Superior temporal gyrus (tissue), 1 donor: ENCODE measurements at regions not wholly inside any gene's neighbourhood (a gene's known extent, or its start where the extent isn't known, plus 50 kb on each side); places are given as distances from the start of the nearest gene placed in this dataset.

Experiments used
- DNase-seq: peaks from one replicate; pipeline ENCODE4 v3.0.0-alpha.2; 2016; ENCODE audit errors: extremely low spot score

DNA sequence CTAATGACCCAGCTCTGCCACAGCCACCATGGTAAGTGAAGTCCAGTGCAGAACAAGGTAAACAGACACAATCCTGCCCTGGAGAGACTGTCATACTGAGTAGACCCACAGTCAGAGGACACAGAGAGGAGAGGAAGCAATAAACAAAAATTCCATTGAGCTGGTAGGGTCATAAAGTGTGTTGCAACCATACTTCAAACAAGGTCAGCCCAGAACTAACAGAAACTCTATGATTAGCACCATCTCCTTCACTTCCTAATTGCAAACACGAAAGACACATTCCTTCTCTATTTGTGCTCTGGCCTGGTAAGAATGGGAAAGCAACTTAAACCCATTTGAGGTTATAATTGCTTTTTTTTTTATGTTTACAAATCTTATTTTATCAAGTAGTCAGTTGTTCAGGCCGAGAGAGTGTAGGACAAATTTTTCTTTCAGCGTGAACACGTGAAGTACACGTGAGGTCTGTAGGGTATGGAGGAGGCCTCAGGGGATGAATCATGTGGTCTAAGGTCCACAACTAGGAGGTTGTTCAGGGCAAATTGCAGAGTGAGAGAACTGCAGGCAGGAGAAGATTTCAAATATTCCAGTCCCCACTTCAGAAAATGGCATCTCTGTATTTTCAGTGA lies 71.4 kb upstream of the GLS start:
- no peak for DNase-seq

DNA sequence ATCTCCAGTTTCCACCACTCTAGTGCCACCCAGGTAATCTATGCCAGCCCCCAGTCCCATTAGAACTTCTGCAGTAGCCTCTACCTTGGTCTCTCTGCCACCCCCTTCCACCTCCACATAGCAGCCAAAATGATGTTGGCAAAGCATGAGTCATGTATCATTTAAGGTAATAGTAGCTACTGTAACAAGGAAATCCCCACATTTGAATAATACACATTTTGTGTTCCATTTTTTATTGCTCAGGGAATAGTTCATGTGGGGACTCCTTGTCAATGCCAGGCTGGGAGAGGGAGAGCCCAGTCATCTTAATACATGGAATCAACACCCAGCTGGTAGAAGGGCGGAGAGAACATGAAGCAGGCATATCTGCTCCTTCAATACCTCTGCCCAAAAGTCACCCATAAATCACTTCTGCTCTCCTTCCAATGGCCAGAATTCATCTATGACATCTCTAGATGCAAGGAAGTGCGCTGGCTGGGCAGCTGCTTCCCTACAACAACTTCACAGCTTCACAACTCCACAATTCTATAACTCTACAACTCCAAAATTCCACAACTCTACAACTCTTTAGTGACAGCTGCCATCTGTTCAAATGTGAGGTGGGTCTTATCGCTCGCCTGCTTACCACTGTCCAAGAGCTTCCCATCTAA lies 70.6 kb upstream of the GLS start:
- DNase-seq, result no peak

DNA sequence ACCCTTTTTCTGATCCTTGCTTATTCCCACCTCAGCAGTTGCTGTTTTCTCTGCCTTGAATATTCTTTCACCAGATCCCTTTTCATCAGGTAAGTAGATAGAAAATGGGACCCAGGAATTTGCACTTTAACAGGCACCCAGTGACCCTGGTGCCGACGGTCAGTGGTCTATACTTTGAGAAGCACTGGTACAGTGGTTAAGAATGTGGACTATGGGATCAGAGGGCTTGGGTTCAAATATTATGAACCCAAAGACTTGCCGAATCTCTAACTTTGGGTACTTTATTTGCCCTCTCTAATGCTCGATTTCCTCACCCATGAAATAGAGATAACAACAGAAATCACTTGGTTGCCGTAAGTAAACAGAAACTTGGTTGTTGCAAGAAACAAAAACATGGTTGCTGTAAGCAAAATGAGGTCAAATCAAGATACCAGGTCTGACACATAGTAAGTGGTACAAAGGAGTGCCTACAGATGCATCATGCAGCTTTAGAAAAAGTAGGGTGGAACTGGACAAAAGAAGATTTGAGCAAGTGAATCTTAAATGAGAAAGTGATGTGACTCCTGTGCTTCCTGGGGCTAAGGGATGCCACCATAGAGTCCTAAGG lies 69.5 kb upstream of the GLS start:
- DNase-seq, result no peak

DNA sequence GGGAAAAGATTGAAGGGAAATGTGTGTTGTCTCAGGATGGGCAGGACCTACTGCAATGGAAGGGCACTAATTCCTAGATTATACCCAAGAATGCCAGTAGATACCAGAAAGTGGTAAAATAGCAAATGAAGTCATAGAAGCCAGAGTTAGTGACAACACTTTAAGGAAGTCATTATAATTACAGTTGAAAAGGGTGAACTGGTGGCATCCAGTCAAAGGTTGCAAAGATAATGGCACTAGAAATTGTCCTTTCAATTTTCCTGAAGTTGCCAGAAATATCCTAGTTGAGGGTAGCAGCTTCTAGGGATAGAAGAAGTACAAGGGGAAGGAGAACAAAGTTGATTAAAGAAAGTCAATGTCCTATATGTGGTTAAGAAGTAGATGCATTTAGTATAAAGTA lies 68.8 kb upstream of the GLS start:
- no peak for DNase-seq

DNA sequence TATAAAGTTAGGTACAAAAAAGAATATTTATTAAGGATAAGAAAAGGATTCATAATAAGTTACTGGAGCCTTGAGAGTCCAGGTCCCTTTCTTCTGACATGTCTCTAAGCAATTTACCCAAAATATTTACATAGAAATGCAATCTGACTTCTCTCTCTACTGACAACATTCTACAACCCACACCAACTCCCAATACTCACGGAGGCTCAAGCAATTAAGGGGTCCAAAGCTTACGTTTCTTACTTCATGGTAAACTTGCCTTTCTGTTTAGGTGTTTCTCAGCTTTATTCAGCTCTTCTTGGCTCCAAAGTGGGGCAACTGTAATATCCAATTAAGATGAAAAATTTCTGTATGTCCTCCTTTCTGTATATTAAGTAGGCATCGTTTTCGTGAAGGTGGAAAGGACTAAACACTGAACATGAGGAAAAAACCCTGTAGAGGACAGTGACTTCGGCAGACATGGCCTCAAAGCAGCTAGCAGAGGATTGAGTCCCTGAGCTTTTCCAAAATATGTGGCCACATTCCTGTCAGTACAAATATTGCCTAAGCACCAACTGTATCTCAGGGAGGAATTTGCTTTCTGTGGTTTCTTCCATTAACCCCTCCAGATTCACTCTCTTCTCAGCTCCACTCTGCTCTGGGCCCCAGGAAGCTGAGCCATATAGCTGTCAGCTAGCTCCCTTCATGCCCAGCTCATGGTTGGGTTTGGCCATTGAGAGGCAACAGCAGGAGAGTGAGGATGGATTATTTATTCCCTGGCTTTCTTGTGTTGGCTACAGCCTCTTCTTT lies 67.9 kb upstream of the GLS start:
- no peak for DNase-seq

DNA sequence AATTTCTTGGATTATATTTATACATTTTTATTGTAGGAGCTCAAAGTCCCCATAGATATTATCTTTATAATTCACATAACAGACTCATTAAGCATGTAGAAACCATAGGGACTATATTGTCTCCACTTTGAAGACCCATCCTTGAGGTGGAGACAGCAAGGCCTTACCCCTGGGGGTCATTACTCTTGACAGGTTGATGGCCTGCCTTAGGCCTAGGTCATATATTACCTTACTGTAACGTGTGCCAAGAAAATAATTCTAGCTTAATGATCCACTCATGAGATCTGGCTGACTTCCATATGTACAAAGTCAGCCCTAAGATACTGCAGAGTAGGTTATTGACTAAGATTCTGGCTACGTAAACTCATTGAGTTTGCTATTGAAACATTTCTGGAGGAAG lies 65.4 kb upstream of the GLS start:
- DNase-seq, result no peak

DNA sequence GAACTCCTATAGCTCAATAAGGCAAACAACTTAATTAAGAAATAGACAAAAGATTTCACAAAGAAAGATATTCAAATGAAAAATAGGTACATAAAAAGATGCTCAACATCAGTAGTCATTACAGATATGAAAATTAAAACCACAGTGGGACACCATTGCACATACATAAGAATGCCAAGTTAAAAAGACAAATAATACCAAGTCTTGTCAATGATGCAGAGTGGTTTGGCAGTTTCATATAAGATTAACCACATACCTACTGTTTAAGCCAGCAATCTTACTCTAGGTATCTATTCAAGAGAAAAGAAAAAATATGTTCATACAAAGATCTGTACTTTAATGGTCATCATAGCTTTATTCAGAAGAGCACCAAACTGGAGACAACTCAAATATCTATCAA lies 63.5 kb upstream of the GLS start:
- no peak for DNase-seq

DNA sequence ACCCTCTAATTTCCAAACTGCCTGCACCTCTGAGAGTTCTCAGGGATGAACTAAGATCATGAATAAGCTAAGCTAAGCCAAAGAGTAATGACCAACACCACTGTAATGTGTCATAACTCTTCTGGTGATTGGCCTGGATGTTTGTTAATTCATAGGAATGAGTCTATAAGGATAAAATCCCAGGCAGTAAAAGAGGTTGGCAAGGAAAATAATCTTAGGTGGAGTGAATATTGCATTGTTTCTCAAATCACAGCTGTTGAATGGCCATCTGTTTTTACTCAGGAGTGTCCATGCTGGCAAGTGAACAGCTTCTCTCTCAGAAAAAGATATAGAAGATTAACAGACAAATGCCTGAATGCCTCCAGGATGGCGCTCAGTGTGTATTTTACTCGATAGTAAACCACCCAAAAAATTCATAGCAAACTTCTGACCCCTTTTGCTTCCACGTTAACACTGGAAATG lies 60.8 kb upstream of the GLS start:
- no peak for DNase-seq

DNA sequence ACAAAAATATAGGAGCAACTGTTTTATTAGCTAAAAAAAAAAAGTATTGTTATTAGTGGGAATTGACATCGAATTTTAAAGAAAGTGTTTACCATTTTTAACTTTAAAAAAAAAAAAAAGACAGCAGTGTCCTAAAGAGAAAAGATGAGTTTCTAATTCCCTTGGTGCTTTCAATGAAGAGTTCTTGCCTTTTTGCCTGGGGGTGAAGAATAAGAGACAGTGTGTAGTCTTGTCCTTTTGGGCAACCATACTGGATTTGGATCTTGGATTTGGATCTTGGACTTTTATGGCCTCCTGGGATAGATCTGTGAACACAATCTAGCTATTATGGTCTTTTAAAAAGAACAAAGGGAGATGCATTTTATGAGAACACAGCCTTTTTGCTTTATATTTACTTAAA lies 60.2 kb upstream of the GLS start:
- no peak for DNase-seq

DNA sequence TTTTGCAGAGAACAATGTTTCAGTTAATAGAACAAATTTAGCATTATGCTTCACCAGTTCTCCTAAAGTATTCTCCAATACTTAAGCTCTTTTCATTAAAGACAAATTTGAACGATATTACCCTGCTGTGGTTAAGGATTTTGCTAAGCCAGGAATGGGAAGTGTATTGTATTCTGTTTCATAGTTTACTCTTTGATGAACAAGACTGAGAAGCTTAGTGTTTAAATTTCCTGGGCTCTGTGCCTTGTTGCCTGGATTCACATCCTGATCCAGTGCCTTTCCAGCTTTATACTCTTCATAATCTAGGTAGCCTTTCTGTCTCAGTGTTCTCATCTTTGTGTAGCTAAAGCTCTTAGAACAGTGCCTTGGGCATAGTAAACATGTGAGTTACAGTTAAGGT lies 58.6 kb upstream of the GLS start:
- no peak for DNase-seq

DNA sequence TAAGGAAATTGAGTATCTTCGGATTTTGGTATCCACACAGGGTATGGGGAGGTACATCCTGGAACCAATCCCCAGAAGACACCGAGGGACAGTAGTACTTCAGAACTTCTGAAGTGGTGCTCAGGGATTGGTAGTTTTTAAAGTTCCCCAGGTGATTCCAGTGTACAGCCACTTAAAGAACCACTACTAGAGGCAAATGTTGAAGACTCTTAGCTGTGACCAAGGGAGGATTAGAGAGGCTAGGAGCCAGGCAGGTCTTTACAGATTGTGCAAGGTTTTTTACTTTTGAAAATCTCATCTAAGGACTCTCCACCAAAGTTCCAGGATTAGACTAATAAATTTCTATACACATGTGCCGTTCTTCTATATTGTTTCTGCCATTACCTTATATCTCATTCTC lies 52.9 kb upstream of the GLS start:
- DNase-seq, result no peak

DNA sequence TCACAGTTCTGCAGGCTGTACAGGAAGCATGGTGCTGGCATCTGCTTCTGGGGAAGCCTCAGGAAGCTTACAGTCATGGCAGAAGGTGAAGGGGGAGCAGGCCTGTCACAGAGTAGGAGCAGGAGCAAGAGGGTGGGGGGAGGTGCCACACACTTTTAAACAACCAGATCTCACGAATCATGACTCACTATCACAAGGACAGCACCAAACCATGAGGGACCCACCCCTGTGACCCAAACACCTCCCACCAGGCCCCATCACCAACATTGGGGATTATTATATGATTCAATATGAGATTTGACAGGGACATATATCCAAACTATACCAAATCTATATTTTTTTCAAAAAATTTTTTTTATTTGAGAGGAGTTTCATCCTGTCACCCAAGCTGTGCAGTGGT lies 51.0 kb upstream of the GLS start:
- DNase-seq, result no peak
